ENCODE measurements at regions not wholly inside any gene's neighbourhood (a gene's known extent, or its start where the extent isn't known, plus 50 kb on each side); places are given as distances from the start of the nearest gene placed in this dataset.
"Not testable (repeated sequence)": the region's sequence is repeated elsewhere in the genome, so short reads cannot be mapped to it uniquely, and the experiment has no call there.

GRCh38 chr1:228825041-228825440 is 89.8 kb downstream of the RHOU start:
- DNase-seq = no peak

DNA sequence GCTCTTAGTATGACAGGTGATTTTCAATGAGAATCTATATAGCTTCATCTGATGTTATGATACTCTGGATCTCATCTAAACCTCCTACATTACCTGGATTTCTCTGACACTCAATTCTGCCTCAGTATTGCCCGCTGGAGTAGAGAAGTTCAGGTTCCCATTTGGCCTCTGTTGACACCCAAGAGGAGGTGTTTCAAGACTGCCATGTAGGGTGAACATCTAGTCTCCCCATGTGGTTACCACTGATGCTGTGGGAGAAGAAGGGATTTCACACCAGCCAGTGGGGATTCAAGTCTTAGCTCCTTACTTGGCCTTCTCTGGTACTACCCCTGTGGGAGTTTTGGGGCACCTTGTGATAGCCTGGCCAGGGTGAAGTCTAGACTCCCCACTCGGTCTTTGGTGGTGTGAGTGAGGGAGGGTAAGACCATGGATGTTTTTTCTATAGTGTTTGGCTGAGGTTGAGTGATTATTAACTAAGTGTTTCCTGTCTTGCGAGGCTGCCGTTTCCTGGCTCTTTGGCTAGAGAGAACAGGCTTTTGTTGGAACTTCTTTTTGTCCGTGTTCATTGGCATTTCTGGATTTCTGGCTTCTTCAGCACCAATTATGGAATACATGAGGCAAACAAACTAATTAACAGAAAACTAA is 90.7 kb downstream of the RHOU start:
- no peak for DNase-seq

- DNase-seq = no peak
Observed at GRCh38 chr1:228827019-228827418, 91.7 kb downstream of the RHOU start.

DNA sequence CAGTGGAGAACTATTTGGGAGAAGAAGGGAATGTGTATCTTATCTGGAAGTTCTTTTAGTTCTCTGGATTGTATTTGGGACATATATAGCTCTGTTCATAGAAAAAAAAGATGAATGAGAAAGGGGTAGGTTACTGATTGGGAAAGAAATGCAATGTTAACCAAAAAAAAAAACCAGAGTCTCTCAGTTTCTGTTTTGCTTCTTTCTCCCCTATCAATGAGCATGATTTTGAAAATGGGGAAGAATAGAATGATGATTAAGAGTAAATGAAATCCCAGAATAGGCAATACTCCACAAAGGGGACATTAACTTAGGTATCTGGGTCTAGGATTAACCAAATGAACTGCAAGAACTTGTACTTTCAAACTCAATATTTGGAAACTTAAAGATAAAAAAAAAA is 92.9 kb downstream of the RHOU start:
- no peak for DNase-seq

- DNase-seq = no peak
Observed at GRCh38 chr1:228830185-228830953, 95.1 kb downstream of the RHOU start.

- no peak for DNase-seq
Observed at GRCh38 chr1:228830954-228831481, 95.7 kb downstream of the RHOU start.

GRCh38 chr1:228833911-228834688 is 98.8 kb downstream of the RHOU start:
- DNase-seq = no peak

GRCh38 chr1:228835456-228835855 is 100.2 kb downstream of the RHOU start:
- DNase-seq = no peak

GRCh38 chr1:228835911-228836310 is 100.6 kb downstream of the RHOU start:
- DNase-seq = no peak

GRCh38 chr1:228836427-228836826 is 101.1 kb downstream of the RHOU start:
- DNase-seq = no peak

DNA sequence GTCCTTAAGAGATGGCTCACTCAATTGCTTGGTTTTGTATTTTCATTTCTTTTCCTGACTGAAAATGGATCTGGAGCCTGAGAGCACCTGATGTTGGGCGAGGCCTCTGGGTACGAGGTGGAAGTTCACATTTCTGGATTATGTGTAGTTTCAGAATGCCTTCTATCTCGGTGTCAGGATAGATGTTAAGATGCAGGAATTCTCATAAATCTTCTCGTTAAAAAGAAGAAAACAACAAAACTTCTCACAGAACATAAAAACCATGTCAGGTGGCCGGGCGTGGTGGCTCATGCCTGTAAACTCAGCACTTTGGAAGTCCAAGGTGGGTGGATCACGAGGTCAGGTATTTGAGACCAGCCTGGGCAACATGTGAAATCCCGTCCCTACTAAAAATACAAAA is 101.8 kb downstream of the RHOU start:
- DNase-seq = no peak

- DNase-seq = no peak
Observed at GRCh38 chr1:228837817-228838716, 102.8 kb downstream of the RHOU start.

DNA sequence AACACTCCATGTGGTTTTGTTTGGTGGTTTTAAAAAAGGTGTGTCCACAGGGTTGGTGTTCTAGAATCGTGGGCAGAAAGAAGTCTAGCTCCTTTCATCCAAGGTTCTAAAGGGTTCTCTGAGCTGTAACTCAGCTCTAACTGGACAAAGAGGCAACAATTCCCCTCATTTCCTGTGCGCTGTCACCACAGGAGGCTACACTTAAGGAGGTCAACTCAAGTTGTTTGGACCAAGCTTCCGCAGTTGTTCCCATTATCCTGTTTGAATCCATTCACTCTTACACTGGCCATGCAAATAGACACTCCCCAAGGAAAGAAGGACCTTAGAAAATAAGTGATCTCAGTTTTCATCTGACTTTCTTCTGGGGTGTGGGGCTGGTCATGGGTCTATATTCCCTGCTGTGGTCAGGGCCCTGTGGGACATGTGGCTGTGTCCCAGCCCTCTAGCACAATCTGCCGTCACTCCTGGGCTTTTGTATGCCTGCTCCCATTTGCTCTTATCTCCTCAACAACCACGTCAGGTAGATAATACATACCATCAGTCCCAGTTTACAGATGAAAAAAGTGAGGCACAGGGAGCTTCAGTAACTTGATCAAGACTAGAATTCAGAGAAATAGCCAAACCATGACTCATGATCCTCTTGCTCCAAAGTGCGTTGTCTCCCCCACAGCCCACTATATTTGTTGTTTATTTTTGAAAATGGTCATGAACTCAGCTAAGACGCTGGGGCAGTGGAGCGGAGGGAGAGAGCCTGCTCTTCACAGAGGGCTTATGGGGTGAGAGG is 103.6 kb downstream of the RHOU start:
- DNase-seq = no peak

DNA sequence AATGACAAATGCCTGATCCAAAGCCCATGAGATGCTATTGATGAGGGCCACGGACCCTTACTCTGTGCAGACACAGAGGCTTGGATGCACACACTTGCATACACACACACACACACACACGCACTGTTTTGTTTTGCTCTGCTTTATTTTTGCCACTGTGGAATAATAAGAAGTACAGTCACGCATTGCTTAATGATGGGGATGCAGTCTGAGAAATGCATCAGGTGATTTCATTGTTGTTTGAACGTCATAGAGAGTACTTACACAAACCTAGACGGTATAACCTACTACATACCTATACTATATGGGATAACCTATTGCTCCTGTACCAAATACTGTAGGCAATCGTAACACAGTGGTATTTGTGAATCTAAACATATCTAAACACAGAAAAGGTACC is 104.4 kb downstream of the RHOU start:
- no peak for DNase-seq

DNA sequence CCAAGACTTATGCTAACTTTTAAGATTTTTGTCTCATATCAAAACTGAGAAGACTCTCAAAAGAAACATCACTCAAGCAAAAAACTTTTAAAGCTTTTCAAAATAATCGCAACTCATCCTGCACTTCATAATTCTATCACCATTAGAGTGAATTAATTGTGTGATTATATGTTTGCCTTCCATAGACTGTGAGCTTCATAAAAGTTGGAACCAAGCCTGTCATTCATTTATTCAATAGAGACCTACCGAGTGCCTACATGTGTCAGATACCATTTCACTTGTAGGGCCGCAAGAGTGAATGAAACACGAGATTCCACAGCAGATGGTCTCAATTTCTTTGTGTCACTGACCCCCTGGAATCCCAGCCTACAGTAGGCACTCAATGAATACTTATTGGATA is 106.4 kb downstream of the RHOU start:
- DNase-seq = no peak

GRCh38 chr1:228842094-228842775 is 107.0 kb downstream of the RHOU start:
- DNase-seq = no peak

DNA sequence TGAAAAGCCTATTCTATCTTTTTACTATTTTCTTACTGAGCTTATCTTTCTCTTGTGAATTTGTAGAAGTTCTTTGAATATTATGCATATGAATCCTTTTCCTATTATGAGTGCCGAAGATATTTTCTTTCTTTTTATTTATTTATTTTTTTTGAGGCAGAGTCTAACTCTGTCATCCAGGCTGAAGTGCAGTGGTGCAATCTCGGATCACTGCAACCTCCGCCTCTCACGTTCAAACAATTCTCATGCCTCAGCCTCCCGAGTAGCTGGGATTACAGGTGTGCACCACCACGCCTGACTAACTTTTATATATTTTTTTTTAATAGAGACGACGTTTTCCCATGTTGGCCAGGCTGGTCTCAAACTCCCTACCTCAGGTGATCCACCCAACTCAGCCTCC is 109.8 kb downstream of the RHOU start:
- no peak for DNase-seq

GRCh38 chr1:228846952-228847351 is 111.7 kb downstream of the RHOU start:
- DNase-seq = no peak

GRCh38 chr1:228847451-228847850 is 112.2 kb downstream of the RHOU start:
- DNase-seq = not testable (repeated sequence)

- DNase-seq = no peak
Observed at GRCh38 chr1:228848406-228848805, 113.1 kb downstream of the RHOU start.

GRCh38 chr1:228849011-228849541 is 113.8 kb downstream of the RHOU start:
- DNase-seq = no peak
